ENCODE measurements at regions not wholly inside any gene's neighbourhood (a gene's known extent, or its start where the extent isn't known, plus 50 kb on each side); places are given as distances from the start of the nearest gene placed in this dataset.
"Not testable (repeated sequence)": the region's sequence is repeated elsewhere in the genome, so short reads cannot be mapped to it uniquely, and the experiment has no call there.

DNA sequence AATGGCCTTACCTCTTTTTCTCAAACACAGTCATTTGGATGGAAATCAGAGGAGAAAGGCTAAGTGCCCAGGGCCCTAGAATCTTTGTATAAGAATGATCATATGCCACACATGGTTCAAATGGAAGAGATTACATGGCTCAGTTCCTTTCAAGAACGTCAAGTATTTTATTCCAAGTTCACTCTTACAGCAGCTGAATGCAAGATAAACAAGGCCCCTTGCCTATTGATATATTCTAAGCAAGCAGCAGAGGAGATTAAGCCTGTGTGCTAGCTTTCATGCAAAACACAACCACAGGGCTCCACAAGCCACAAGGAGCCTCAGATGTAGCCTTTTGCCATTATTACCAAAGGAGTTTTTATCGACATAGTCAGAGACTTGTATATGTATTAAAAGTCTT is 55.3 kb upstream of the SLCO6A1 start:
- DNase-seq: no peak

DNA sequence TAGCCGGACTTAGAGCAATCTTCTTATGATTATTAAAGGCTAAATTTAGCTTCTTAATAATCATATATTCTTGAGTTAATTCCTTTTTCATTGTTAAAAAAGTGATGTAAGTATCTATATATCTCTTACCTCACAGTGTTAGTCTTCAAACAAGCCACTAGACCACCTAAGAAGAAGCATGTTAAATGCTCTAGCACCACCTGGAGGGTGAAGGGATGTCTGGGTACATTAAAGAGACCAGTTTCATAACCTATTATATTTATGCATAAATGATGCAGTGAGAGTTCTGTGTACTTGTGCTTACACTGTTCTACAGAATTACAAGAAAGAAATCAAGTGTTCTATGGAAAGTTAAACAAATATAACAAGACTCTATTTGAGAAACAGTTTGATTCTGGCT is 55.9 kb upstream of the SLCO6A1 start:
- no peak for DNase-seq

DNA sequence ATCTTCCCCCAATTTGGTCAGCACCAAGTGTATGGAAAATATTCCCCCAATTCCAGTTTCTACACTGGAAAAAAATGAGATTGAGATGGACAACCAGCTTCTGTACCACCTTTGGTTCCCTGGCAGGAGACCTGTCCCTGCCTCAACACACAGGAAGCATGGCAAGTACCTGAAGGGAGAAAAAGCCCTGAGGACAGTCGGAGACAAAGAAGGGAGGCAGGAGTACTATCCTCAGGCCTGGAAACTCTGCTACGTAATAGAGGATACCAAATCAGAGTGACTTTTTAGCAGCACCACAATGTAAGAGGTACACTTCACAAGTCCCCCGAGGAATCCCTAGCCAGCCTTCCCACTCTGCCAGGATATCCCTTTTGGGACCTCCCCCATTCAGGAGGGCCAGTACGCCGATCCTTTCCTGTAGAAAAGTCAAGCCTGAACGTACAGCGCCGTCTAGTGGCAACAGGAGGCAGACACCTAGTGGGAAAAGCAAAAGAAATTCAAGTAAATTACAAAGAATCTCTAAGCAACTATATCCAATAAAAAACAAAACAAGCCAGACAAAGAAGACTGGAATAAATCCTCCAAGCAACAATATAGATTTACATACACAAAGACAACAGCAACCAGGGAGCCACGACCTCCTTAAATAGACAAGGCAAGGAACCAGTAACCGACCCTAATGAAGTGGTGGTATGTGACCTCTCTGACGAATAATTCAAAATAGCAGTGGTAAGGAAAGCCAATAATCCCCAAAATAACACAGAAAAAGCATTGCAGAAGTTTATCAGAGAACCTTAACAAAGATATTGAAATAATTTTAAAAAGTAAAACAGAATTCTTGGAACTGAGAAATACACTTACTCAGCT is 63.3 kb upstream of the SLCO6A1 start:
- peak in 1 of 2 donors; percentile 18 for DNase-seq

DNA sequence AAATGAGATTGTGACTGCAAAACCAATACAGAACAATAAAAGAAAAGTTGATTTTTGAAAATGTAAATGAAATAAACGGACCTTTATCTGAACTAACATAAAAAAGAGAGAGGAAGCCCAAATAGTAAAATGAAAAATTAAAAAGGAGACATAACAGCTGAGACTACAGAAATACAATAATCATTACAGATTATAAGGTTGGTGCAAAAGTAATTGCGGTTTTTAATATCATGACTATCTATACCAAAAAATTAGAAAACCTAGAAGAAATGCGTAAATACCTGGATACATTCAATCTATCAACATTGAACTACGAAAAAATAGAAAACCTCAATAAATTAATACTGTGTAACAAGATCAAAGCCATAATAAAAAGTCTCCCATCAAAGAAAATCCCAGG is 71.9 kb upstream of the SLCO6A1 start:
- no peak for DNase-seq

DNA sequence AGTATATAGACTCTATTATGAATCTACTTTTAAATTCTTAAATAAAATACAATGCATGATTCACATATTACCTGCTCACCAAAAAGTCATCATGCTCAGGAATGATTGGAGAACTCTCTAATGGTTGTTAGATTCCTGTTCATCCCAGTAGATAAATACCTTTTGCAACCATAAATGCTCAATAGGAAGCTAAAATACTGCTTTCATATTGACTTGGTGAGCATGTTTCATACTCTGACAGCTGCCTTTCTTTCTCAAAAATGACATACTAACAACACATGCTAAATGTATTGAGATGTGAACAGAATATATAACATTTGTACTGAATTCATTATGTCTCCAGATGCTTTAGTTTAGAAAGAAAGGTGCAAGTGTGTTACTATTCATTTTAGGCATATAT is 79.6 kb upstream of the SLCO6A1 start:
- DNase-seq: no peak

DNA sequence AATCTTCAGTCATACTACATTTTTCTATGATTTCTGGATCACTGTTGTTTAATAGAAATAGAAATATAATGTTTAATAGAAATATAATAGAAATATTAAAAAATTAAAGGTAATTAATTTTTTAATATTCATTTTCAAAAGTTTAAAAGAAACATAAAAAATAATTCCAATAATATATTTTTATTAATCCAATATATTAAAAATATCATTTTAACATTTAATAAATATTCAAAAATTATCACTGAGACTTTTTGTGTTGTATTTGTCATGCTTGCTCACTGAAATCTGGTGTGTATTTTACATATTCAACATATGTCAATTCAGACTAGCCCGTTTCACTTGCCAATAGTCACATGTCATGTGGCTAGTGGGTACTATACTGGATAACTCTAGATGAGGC is 80.6 kb upstream of the SLCO6A1 start:
- DNase-seq: no peak

DNA sequence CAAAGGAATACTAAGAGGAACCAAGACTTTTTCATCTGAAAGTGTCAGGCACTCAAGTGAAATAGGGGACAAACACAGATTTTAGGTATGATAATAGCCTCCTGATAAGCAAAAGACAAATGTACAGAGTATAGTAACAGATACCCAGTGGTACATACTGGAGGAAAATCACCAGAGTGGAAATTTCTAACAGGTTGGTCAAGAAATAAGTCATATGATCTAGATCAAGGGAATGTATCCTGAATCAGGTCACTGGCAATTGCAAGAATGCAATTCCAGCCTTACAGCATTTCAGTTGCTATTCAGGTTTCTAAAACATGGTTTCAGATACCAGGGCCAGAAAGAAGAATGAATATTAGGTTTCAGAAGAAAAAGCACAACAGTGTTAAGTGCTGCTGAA is 82.2 kb upstream of the SLCO6A1 start:
- DNase-seq: no peak

DNA sequence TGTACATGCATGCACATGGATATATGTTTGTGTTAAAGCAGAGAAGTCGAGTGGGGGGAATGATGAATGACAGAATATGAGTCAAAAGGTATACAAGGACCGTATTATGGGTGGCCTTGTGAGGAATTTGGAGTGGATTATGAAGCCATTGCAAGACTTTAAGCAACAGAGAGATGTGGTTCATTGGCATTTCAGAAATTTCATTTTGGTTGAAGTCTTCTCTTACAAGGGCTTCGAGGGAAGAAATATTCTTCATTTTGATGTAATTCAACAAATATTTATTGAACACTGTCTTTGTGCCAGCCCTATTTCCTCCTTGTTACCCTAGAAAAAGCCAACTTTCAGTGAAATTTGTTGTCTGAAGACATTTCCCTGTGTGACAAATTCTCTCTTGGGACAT is 83.9 kb upstream of the SLCO6A1 start:
- no peak for DNase-seq

DNA sequence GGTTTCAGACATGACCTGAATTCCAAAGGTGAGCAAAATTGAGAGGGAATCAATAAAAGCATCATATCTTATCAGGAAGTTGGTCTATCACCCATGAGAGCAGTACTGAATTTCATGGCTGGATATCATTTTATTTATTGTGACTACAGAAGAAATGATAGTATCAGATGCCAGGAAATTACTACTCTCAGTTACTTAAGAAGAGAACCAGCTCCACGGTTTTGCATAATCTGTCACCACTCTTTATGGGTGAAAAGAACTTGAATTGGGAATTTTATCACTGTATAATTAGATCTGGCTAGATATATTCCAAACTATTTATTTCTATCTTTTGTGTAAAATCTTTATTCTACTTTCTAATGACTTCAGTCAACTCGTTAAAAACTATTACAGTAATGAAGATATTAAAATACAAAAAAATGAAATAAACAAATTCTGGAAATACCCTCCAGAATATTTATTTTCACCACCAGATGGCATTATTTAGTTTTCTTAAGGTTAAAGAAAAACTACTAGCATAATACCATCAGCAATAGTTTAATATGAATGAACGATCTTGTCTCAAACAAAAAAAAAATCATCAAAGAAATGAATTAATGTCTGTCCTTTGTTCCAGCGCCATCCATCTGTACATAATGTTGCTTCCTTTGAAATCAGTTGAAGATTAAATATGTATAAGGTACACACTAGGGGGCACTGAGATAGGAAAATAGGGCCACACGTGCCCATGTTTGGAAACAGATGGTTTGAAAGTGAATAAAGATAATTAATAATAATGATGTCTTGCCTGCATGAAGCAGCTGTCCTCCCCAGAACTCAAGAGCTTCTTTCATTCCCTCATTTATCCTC is 84.7 kb upstream of the SLCO6A1 start:
- no peak for DNase-seq

DNA sequence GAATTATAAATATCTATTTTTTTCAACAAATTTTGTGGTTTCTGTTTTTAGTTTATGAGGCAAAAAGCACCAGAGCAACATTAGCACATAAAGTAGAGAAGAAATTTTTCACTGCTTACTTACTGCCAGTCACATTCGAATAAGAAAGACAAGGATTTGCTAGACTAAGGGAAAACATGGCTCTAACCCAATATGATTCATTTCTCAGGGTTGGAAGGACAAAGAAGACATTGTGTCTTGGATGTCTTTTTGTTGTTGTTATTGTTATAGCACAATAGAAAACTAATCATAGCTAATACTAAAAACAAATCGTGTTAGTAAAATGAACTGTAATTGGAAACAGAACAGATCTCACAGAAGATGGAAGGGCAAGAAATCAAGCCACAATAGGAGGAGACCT is 90.9 kb upstream of the SLCO6A1 start:
- no peak for DNase-seq

DNA sequence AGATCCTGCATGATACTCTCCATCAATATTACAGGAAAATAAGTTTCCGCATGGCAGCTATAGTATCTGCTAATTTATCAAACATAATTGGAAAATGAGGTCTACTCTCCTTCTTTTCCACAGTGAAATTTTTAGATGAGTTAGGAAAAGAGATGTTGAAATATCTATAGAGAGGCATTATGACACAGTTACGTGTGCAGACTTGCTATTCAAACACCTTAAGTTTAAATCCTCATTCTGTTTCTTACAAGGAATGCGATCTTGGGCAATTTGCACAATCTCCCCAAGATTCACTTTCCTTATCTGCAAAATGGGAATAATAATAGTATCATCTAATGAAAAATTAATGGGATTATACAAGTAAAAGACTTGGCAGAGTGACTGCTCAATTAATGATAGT is 91.7 kb upstream of the SLCO6A1 start:
- DNase-seq: no peak

DNA sequence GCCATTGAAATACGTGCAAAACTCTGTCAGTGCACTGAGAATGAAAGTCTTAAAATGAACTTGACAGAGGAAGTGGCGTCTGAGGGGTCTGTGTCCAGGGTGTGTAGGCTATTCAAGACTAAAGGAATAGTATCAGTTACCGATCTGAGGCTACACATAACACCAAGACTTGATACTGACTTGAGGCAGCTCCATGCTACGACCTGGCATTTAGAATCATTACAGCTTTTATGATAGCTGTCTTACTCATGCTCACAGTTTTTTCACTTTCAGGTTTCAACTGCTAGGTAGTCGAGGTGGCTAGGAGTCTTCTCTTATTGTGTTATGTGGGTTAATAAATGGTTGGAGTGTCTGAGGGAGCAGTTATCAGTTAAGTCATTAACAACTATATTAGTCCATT is 92.8 kb upstream of the SLCO6A1 start:
- no peak for DNase-seq

DNA sequence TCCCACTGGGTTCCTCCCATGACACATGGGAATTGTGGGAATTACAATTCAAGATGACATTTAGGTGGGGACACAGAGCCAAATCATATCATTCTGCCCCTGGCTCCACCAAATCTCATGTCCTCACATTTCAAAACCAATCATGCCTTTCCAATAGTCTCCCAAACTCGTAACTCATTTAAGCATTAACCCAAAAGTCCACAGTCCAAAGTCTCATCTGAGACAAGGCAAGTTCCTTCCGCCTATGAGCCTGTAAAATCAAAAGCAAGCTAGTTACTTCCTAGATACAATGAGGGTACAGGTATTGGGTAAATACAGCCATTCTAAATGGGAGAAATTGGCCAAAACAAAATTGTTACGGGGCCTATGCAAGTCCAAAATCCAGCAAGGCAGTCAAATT is 93.8 kb upstream of the SLCO6A1 start:
- DNase-seq: not testable (repeated sequence)

DNA sequence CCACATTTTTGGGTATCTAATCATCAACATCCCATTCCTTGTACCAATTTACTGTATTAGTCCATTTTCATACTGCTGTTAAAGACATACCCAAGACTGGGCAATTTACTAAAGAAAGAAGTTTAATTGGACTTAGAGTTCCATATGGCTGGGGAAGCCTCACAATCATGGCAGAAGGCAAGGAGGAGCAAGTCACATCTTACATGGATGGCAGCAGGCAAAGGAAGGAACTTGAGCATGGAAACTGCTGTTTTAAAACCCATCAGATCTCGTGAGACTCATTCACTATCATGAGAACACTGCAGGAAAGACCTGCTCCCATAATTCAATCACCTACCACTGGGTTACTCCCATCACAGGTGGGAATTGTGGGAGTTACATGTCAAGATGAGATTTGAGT is 95.4 kb upstream of the SLCO6A1 start:
- DNase-seq: no peak

DNA sequence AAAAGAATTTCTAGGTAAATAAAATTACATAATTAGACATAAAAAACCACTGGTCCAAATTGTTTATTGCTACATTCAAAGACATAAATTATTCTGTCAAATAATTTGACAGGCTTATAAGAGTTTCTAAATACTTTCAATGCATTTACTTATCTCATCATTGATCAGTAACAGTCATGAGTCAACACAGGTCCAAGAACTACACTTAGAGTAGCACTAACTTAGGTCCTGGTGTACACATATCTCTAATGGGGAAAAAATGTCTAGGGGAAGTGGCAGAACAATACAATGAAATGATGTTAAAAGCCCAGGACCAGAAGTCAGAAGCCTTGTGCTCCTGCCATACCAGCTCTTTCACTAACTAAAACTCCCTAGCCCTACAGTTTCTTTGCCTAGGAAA is 96.5 kb upstream of the SLCO6A1 start:
- no peak for DNase-seq

DNA sequence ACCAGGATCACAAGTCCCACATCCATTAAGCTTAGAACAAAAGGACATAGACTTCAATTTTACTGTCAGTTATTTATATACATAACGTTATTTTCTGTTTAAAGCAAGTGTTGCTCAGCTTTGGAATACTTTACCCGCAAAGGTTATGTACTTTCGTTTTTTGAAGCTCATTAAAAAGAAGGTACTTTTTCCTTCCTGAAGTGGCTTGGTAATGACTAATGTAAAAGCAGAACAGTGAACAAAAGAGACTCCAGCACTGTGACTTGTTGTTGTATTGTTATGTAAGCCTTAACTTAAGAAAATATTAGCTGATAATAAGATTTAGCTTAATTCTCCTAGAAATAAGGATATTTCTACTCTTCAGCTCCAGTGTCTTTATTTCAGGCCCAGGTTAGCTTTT is 97.3 kb upstream of the SLCO6A1 start:
- no peak for DNase-seq

DNA sequence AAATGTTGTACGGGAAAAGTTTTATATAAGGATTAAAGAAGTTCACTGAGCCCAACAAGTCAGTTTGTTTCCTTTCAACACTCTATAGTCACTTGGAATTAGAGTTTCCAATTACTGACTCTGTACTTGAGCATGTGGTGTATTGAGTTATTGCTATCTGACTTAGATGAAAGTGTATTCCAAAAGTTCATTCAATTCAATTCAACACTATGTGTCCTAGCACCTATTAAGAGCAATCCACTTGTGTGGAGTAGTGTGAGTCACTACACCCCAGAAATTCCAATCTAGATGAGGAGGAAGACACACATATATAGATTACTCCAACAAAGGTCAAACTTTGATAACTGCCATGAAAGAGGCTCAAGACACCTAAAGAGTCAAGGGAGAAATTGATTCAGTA is 98.2 kb upstream of the SLCO6A1 start:
- DNase-seq: no peak

DNA sequence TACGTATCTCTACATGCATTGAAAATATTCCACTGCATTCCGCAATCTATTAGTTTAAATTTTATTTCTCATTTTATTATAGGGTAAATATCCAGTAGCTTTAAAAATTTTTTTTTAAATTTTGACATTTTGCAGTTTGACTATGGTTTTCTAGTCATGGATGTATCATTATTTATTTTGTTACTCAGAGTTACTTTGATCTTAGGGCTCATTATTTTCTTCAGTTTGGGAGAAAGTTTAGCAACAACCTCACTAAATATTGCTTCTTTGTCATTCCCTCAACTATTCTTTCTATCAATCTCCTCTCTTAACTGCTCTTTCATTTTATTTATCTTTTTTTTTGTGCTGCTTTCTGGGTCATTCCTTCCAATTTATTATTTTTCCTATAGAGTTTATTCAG is 100.5 kb upstream of the SLCO6A1 start:
- DNase-seq: no peak

DNA sequence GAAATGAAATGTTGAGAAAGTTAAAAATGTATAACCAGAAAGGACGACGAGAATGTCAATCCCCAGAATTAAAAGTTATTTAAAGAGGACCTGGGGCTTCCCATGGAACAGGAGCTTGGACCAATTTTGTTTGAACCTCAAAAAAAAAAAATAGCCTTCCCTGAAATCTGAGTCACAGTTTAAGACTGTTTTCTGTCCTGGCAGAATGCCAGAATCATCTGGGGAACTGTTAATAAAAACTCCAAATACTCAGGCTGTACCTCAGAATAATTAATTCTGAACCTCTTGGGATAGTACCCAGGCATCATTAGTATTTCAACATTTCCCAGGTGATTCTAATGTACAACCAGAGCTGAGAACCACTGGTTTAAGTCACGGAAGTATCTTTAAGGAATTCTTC is 102.2 kb upstream of the SLCO6A1 start:
- no peak for DNase-seq

DNA sequence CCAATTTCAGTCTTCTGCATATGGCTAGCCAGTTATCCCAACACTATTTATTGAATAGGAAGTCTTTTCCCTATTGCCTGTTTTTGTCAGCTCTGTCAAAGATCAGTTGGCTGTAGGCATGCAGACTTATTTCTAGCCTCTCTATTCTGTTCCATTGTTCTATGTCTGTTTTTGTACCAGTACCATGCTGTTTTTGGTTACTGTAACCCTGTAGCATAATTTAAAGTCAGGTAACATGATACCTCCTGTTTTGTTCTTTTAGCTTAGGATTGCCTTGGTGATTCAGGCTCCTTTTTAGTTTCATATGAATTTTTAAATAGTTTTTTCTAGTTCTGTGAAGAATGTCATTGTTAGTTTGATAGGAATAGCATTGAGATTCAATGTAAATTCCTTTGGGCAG is 104.9 kb upstream of the SLCO6A1 start:
- DNase-seq: no peak

DNA sequence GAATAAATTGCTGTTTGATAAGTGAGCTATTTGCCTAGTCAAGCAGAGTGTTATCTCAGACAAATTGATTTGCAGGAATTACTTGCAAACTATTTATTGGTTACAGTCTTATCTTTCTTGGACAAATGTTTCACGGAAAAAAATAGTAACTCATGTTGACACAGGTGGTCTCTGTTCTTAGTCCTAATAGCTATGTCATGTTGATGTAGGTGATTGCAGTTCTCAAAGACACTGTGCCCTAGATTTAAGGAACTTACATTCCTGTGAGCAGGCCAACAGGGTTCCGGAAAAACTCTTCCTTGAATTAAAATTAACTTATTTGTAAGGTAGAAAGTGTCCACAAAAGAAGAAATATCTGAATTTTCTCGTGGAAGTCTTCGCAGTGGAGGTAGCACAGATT is 109.6 kb upstream of the SLCO6A1 start:
- DNase-seq: no peak

DNA sequence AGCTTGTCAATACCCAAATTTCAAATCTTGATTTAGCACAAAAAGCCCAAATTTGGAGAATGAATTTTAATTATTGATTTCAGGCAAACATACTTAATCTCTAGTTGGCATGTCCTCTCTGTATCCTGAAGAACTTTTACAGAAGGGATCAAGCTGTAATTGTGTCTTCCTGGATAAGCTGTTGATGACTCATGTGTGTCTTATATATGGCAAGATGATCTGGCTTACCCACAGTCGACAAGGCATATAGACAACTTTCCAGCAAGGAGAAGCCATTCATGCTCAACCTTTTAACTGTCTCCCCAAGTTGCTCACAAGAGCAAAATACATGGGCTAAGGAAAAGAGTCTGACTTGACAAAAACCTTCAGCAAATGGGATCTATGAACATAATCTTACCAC is 112.5 kb upstream of the SLCO6A1 start:
- no peak for DNase-seq

DNA sequence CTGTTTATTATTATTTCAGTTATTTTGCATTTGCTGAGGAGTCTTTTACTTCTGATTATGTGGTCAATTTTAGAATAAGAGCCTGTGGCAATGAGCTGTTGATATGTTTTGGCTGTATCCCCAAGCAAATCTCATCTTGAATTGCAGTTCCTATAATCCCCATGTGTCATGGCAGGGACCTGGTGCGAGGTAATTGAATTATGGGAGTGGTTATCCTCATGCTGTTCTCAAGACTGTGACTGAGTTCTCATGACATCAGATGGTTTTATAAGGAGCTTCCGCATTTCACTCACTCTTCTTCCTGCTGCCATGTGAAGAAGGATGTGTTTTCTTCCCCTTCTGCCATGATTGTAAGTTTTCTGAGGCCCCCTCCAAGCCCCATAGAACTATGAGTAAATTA is 114.9 kb upstream of the SLCO6A1 start:
- DNase-seq: no peak
